K562 (cell line): ENCODE measurements at regions not wholly inside any gene's neighbourhood (a gene's known extent, or its start where the extent isn't known, plus 50 kb on each side); places are given as distances from the start of the nearest gene placed in this dataset.

ENCODE experiments used
- ASH1L ChIP-seq: fragments of 450-650 bp; IDR thresholded peaks from 2 replicates; pipeline ENCODE4 v1.6.1; 2018; ENCODE audit warnings: borderline replicate concordance, mild to moderate bottlenecking, low read depth; ENCODE audit not compliant: partially characterized antibody
- CEBPB ChIP-seq: fragments of 450-650 bp; IDR thresholded peaks from 2 replicates; pipeline ENCODE4 v1.6.1; 2016; ENCODE audit warnings: missing genetic modification characterization, missing compliant biosample characterization
- CREB1 ChIP-seq, 2 experiments: sonication (generic) in 1 of 2; formaldehyde crosslinking in 1 of 2; IDR thresholded peaks; 2 replicates each; pipeline versions ENCODE4 v1.6.1 to v1.8.0; 2012 to 2022; ENCODE audit warnings: inconsistent platforms in 1 of 2, mild to moderate bottlenecking in 1 of 2, missing genetic modification reagents in 1 of 2, moderate library complexity in 1 of 2
- ZBTB33 ChIP-seq: sonication (generic); formaldehyde crosslinking; IDR thresholded peaks from 2 replicates; pipeline ENCODE4 v1.8.1; 2023; ENCODE audit warnings: mild to moderate bottlenecking, missing genetic modification reagents
- ZBTB7A ChIP-seq: IDR thresholded peaks from 2 replicates; pipeline ENCODE4 v1.6.1; 2011; ENCODE audit warnings: low read depth, mild to moderate bottlenecking, low read length, moderate library complexity, borderline replicate concordance; ENCODE audit not compliant: control insufficient read depth
- ZNF431 ChIP-seq: sonication (generic); formaldehyde crosslinking; IDR thresholded peaks from 2 replicates; pipeline ENCODE4 v1.8.0; 2022; ENCODE audit warnings: mild to moderate bottlenecking, missing genetic modification reagents
- ZNF512 ChIP-seq: IDR thresholded peaks from 2 replicates; pipeline ENCODE4 v1.6.1; 2016; ENCODE audit warnings: missing genetic modification characterization, missing compliant biosample characterization
- ZNF561 ChIP-seq: fragments of 450-650 bp; formaldehyde crosslinking; conservative IDR thresholded peaks from 2 replicates; pipeline ENCODE4 v1.4.0; 2020; ENCODE audit warnings: mild to moderate bottlenecking, moderate library complexity

- no peak for TF ChIP-seq ZBTB33 (CRISPR knock-in tag)
- no peak for TF ChIP-seq ZNF431
- TF ChIP-seq CEBPB (tag), result no peak
- TF ChIP-seq ASH1L, result no peak
- no peak for TF ChIP-seq ZBTB7A
- TF ChIP-seq ZNF561 (CRISPR knock-in tag), result no peak
- no peak for TF ChIP-seq ZNF512 (tag)
- TF ChIP-seq CREB1 (IDR thresholded peaks at IDR 0.05), result no peak
- no peak for TF ChIP-seq CREB1 (CRISPR knock-in tag; IDR thresholded peaks at IDR 0.05)
These were observed 919.7 kb upstream of the NR2F2 start for GRCh38 chr15:95410757-95411156.
